PC-9 (cell line): ENCODE measurements at regions not wholly inside any gene's neighbourhood (a gene's known extent, or its start where the extent isn't known, plus 50 kb on each side); places are given as distances from the start of the nearest gene placed in this dataset.

Experiments used
- EZH2 ChIP-seq: fragments of 200-600 bp; sonication (generic); IDR thresholded peaks from 2 replicates; pipeline ENCODE4 v1.8.0; 2017; ENCODE audit warnings: antibody characterized with exemption, low read depth
- TF ChIP-seq, protein P1 (sequence below): fragments of 200-600 bp; sonication (generic); conservative IDR thresholded peaks from 2 replicates; pipeline ENCODE4 v1.6.1; 2017; ENCODE audit warnings: mixed run types, antibody characterized with exemption, mild to moderate bottlenecking, moderate library complexity

DNA sequence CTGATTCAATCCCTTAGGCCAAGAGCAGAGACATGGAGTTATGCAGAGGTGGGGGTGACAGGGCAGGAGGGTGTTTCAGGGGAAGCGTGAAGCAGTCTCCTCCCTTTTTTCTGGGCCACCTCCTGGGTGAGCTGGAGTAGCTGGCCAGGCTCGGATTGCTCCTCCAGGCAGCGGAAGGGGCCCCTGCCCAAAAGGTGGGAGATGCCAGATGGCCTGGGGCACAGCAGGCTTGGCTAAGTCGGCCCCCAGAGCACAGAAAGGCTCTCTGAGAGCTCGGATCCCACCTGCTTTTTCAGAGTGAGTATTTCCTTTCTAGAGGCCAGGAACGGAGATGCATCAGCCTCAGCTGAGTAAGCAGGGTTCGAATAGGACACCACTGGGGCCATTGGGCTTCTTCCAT lies 196.9 kb downstream of the ANKRD30B start:
- TF ChIP-seq, protein P1, sequence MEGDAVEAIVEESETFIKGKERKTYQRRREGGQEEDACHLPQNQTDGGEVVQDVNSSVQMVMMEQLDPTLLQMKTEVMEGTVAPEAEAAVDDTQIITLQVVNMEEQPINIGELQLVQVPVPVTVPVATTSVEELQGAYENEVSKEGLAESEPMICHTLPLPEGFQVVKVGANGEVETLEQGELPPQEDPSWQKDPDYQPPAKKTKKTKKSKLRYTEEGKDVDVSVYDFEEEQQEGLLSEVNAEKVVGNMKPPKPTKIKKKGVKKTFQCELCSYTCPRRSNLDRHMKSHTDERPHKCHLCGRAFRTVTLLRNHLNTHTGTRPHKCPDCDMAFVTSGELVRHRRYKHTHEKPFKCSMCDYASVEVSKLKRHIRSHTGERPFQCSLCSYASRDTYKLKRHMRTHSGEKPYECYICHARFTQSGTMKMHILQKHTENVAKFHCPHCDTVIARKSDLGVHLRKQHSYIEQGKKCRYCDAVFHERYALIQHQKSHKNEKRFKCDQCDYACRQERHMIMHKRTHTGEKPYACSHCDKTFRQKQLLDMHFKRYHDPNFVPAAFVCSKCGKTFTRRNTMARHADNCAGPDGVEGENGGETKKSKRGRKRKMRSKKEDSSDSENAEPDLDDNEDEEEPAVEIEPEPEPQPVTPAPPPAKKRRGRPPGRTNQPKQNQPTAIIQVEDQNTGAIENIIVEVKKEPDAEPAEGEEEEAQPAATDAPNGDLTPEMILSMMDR: no peak
- no peak for TF ChIP-seq EZH2
